A673 (cell line): ENCODE measurements at regions not wholly inside any gene's neighbourhood (a gene's known extent, or its start where the extent isn't known, plus 50 kb on each side); places are given as distances from the start of the nearest gene placed in this dataset.

Experiments used
- BruUV-seq: library from RNA; stranded (reverse); fragments of 400-500 nt; replicated peaks from 2 replicates; lab custom pipeline; 2021; lab: Mats Ljungman, UMichigan
- CTCF ChIA-PET: fragments of 300-600 bp; sonication (Branson Sonifier 250); formaldehyde crosslinking; loops from one replicate; lab custom pipeline; 2022; ENCODE audit warnings: antibody characterized with exemption; lab: Charles Lee
- POLR2A ChIA-PET: fragments of 300-600 bp; sonication (Branson Sonifier 250); formaldehyde crosslinking; loops from one replicate; lab custom pipeline; 2022; ENCODE audit warnings: antibody characterized with exemption; ENCODE audit not compliant: low non-redundant PET; lab: Charles Lee
- DNase-seq: peaks from one replicate; pipeline ENCODE4 v3.0.0-alpha.2; 2015; ENCODE audit warnings: low spot score
- H3K27ac ChIP-seq: fragments of 200-600 bp; sonication (generic); 2 replicates; pipeline ENCODE4 v1.5.1; 2016; ENCODE audit warnings: mixed run types, low read depth, mild to moderate bottlenecking, mixed read lengths, antibody characterized with exemption, low read length; ENCODE audit not compliant: poor library complexity, severe bottlenecking
- H3K27me3 ChIP-seq: fragments of 200-600 bp; sonication (generic); replicated peaks from 2 replicates; pipeline ENCODE4 v1.6.1; 2017; ENCODE audit warnings: mixed run types, low read depth, mild to moderate bottlenecking, mixed read lengths, antibody characterized with exemption, low read length; ENCODE audit not compliant: insufficient read depth, poor library complexity
- H3K36me3 ChIP-seq: fragments of 200-600 bp; sonication (generic); 2 replicates; pipeline ENCODE4 v1.6.1; 2016; ENCODE audit warnings: mixed run types, mild to moderate bottlenecking, mixed read lengths, antibody characterized with exemption, low read length; ENCODE audit not compliant: insufficient read depth, poor library complexity, severe bottlenecking
- H3K4me1 ChIP-seq: fragments of 200-600 bp; sonication (generic); 2 replicates; pipeline ENCODE4 v1.6.1; 2017; ENCODE audit warnings: mixed run types, mild to moderate bottlenecking, mixed read lengths, antibody characterized with exemption, low read length; ENCODE audit not compliant: insufficient read depth, poor library complexity, severe bottlenecking
- H3K4me3 ChIP-seq: fragments of 200-600 bp; sonication (generic); 2 replicates; pipeline ENCODE4 v1.5.1; 2016; ENCODE audit warnings: low read depth, mixed run types, mild to moderate bottlenecking, mixed read lengths, low read length; ENCODE audit not compliant: poor library complexity, severe bottlenecking
- H3K9me3 ChIP-seq: fragments of 200-600 bp; sonication (generic); 2 replicates; pipeline ENCODE4 v1.6.1; 2016; ENCODE audit warnings: mixed run types, low read depth, mild to moderate bottlenecking, mixed read lengths, antibody characterized with exemption, low read length; ENCODE audit not compliant: poor library complexity, severe bottlenecking
- EZH2 ChIP-seq: fragments of 200-600 bp; sonication (generic); IDR thresholded peaks from 2 replicates; pipeline ENCODE4 v1.6.1; 2017; ENCODE audit warnings: borderline replicate concordance, low read depth, mild to moderate bottlenecking, mixed read lengths, antibody characterized with exemption, low read length; ENCODE audit not compliant: poor library complexity, severe bottlenecking
- intact Hi-C: fragments of 100-400 bp; cut with micrococcal nuclease; formaldehyde crosslinking; loops from one replicate; pipeline ENCODE4 v1.10.0; 2022; ENCODE audit not compliant: unreplicated experiment
- TF ChIP-seq, protein P1 (sequence below): fragments of 300-800, 200-600 bp; sonication (generic); conservative IDR thresholded peaks from 2 replicates; pipeline ENCODE4 v1.5.1; 2017; ENCODE audit warnings: low read depth, mild to moderate bottlenecking, antibody characterized with exemption, low read length, moderate library complexity, mixed read lengths

- Histone ChIP-seq H3K9me3 (no peaks in the 10 kb centered on the region), H3K27ac (no peak overlapping the region), H3K27me3 (no peaks in the 10 kb centered on the region), H3K36me3 (no peaks in the 10 kb centered on the region), H3K4me1 (no peaks in the 10 kb centered on the region), H3K4me3 (no peak overlapping the region)
- POLR2A ChIA-PET = no interaction called here
- BruUV-seq = no TSS peak
- DNase-seq = no peak
- intact Hi-C loops = no loop called here
- TF ChIP-seq, protein P1, sequence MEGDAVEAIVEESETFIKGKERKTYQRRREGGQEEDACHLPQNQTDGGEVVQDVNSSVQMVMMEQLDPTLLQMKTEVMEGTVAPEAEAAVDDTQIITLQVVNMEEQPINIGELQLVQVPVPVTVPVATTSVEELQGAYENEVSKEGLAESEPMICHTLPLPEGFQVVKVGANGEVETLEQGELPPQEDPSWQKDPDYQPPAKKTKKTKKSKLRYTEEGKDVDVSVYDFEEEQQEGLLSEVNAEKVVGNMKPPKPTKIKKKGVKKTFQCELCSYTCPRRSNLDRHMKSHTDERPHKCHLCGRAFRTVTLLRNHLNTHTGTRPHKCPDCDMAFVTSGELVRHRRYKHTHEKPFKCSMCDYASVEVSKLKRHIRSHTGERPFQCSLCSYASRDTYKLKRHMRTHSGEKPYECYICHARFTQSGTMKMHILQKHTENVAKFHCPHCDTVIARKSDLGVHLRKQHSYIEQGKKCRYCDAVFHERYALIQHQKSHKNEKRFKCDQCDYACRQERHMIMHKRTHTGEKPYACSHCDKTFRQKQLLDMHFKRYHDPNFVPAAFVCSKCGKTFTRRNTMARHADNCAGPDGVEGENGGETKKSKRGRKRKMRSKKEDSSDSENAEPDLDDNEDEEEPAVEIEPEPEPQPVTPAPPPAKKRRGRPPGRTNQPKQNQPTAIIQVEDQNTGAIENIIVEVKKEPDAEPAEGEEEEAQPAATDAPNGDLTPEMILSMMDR = no peak
- TF ChIP-seq EZH2 = no peak
- CTCF ChIA-PET = no interaction called here
Observed at GRCh38 chr15:93239993-93240392, 151.0 kb upstream of the RGMA start.

GRCh38 chr15:93239591-93239990 lies 150.6 kb upstream of the RGMA start:
- BruUV-seq = no TSS peak
- H3K4me1 ChIP-seq = no peaks in the 10 kb centered on the region
- H3K27ac ChIP-seq = no peak overlapping the region
- H3K9me3 ChIP-seq = no peaks in the 10 kb centered on the region
- no peak for DNase-seq
- ChIA-PET POLR2A (no interaction called here), CTCF (no interaction called here)
- intact Hi-C loops = no loop called here
- no peaks in the 10 kb centered on the region for H3K27me3 ChIP-seq
- TF ChIP-seq, protein P1 = no peak
- TF ChIP-seq EZH2 = no peak
- no peaks in the 10 kb centered on the region for H3K36me3 ChIP-seq
- no peak overlapping the region for H3K4me3 ChIP-seq

GRCh38 chr15:93238641-93239040 lies 149.6 kb upstream of the RGMA start:
- CTCF ChIA-PET = no interaction called here
- BruUV-seq = no TSS peak

More at GRCh38 chr15:93238641-93239040, 149.6 kb upstream of the RGMA start:
- Histone ChIP-seq H3K4me1 (no peaks in the 10 kb centered on the region), H3K36me3 (no peaks in the 10 kb centered on the region), H3K27me3 (no peaks in the 10 kb centered on the region), H3K27ac (no peak overlapping the region), H3K9me3 (no peaks in the 10 kb centered on the region), H3K4me3 (no peak overlapping the region)
- POLR2A ChIA-PET = no interaction called here
- DNase-seq = no peak
- no peak for TF ChIP-seq EZH2
- TF ChIP-seq, protein P1 = no peak
- intact Hi-C loops = no loop called here
